ENCODE measurements at regions not wholly inside any gene's neighbourhood (a gene's known extent, or its start where the extent isn't known, plus 50 kb on each side); places are given as distances from the start of the nearest gene placed in this dataset.

DNA sequence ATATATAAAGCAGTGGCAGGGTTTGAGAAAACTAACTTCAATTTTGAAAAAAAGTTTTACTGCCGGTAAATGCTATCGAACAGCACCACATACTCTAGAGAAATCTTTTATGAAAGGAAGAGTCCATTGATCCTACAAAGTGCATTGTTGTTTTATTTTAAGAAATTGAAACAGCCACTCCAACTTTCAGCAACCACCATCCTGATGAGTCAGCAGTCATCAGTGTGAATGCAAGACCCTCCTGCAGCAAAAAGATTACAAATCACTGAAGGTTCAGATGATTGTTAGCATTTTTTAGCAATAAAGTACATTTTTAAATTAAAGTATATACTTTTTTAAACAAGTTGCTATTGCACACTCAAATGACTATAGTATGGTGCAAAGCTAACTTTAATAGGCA is 1017.7 kb upstream of the CRIM1 start:
- Histone ChIP-seq H3K27me3 (replicated peaks in 2 of 5; ENCODE audit: control insufficient read depth in 4 of 5, insufficient read depth in 5 of 5, low read length in 4 of 5) (no peaks in the 10 kb centered on the region), H3K36me3 (ENCODE audit: control insufficient read depth in 4 of 4, insufficient read depth in 4 of 4, low read length in 3 of 4) (no peaks in the 10 kb centered on the region), H3K9me3 (ENCODE audit: control extremely low read depth in 1 of 5, control insufficient read depth in 4 of 5, insufficient read depth in 2 of 5, low read depth in 1 of 5, low read length in 4 of 5) (peaks cover 0 to 5% (median 0%) of the 10 kb centered on the region in 5 experiments), H3K27ac (ENCODE audit: insufficient read depth in 1 of 2, low read depth in 1 of 2, low read length in 2 of 2, poor library complexity in 1 of 2, severe bottlenecking in 2 of 2) (no peak overlapping the region), H3K4me3 (ENCODE audit: control insufficient read depth in 1 of 7, extremely low read depth in 1 of 7, insufficient read depth in 4 of 7, low read depth in 2 of 7, low read length in 6 of 7) (no peak overlapping the region), H3K4me1 (ENCODE audit: control extremely low read depth in 1 of 4, control insufficient read depth in 4 of 4, insufficient read depth in 4 of 4, low read length in 3 of 4) (no peaks in the 10 kb centered on the region)
- ChIA-PET CTCF (no interaction called here), POLR2A (no interaction called here)
- no CpG with 5 or more reads among the region's 2 CpGs for WGBS (ENCODE audit: insufficient coverage)
- no peak for DNase-seq

DNA sequence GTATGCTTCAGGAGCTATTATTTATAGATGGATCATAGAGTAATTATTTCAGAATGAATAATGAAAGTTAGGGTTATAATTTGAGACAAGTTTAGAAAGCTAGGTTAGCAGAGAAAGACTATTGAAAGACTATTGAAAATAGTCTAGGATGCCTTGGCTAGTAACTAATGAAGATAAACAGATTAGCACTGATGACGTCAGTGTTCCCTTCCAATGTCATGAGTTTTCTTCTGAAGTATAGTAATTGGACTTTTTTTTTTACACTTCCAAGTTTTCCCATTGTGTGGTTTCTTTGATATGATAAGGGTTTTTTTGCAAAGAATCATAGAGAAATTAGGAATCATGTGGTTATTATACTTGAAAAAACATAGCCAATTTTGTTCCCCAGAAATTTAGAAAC is 1041.5 kb upstream of the CRIM1 start:
- DNase-seq, result no peak
- ChIA-PET POLR2A (no interaction called here), CTCF (no interaction called here)
- Histone ChIP-seq H3K36me3 (ENCODE audit: control insufficient read depth in 4 of 4, insufficient read depth in 4 of 4, low read length in 3 of 4) (no peaks in the 10 kb centered on the region), H3K9me3 (ENCODE audit: control extremely low read depth in 1 of 5, control insufficient read depth in 4 of 5, insufficient read depth in 2 of 5, low read depth in 1 of 5, low read length in 4 of 5) (no peaks in the 10 kb centered on the region), H3K27me3 (replicated peaks in 2 of 5; ENCODE audit: control insufficient read depth in 4 of 5, insufficient read depth in 5 of 5, low read length in 4 of 5) (no peaks in the 10 kb centered on the region), H3K4me1 (ENCODE audit: control extremely low read depth in 1 of 4, control insufficient read depth in 4 of 4, insufficient read depth in 4 of 4, low read length in 3 of 4) (no peaks in the 10 kb centered on the region), H3K27ac (ENCODE audit: insufficient read depth in 1 of 2, low read depth in 1 of 2, low read length in 2 of 2, poor library complexity in 1 of 2, severe bottlenecking in 2 of 2) (no peak overlapping the region), H3K4me3 (ENCODE audit: control insufficient read depth in 1 of 7, extremely low read depth in 1 of 7, insufficient read depth in 4 of 7, low read depth in 2 of 7, low read length in 6 of 7) (no peak overlapping the region)
- WGBS (ENCODE audit: insufficient coverage), result 100% methylated on average over 1 of the region's 1 CpG

DNA sequence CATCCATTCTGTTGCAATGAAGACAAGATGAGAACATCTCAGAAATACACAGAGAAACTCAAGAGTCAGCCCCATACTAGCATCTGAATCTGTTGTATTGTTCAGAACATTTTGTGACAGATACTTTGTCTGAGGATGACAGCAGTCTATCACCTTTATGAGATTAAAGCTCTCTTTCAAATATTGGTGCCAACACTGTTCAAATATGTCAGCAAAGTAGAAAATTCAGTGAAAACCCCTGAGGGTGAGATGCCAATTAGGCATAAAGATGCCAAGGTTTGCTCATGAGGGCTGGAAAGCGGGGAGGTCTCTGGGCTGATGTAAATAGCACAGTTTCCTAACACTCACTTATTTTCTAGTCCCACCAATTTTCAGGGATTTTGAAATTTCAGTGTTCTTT is 1054.2 kb upstream of the CRIM1 start:
- H3K9me3 ChIP-seq (ENCODE audit: control extremely low read depth in 1 of 5, control insufficient read depth in 4 of 5, insufficient read depth in 2 of 5, low read depth in 1 of 5, low read length in 4 of 5), result no peaks in the 10 kb centered on the region
- no peak overlapping the region for H3K27ac ChIP-seq (ENCODE audit: insufficient read depth in 1 of 2, low read depth in 1 of 2, low read length in 2 of 2, poor library complexity in 1 of 2, severe bottlenecking in 2 of 2)
- no peaks in the 10 kb centered on the region for H3K4me1 ChIP-seq (ENCODE audit: control extremely low read depth in 1 of 4, control insufficient read depth in 4 of 4, insufficient read depth in 4 of 4, low read length in 3 of 4)
- ChIA-PET CTCF (no interaction called here), POLR2A (no interaction called here)
- H3K4me3 ChIP-seq (ENCODE audit: control insufficient read depth in 1 of 7, extremely low read depth in 1 of 7, insufficient read depth in 4 of 7, low read depth in 2 of 7, low read length in 6 of 7), result no peak overlapping the region
- H3K36me3 ChIP-seq (ENCODE audit: control insufficient read depth in 4 of 4, insufficient read depth in 4 of 4, low read length in 3 of 4), result no peaks in the 10 kb centered on the region
- no peak for DNase-seq
- 100% methylated on average over 1 of the region's 1 CpG for WGBS (ENCODE audit: insufficient coverage)
- no peaks in the 10 kb centered on the region for H3K27me3 ChIP-seq (replicated peaks in 2 of 5; ENCODE audit: control insufficient read depth in 4 of 5, insufficient read depth in 5 of 5, low read length in 4 of 5)

DNA sequence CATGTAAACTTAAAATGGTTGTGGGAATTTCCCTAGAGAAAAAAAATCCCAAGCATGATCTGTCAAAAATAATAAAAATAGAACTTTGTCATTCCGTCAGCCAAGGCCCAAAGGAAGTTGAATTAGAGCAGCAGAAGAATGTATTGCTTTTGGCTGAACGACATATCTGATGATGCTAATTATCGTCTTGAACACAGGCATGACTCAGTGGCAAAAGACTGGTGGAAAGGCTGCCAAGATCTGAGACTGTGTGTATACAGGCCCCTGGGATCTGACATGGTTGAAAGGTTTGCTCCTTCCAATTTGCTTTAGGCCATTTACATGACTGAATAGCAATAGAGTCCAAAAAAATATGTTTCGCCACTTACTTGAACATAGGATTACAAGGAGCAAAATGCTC is 1057.1 kb upstream of the CRIM1 start:
- 82% methylated on average over 3 of the region's 4 CpGs for WGBS (ENCODE audit: insufficient coverage)
- DNase-seq, result no peak
- Histone ChIP-seq H3K9me3 (ENCODE audit: control extremely low read depth in 1 of 5, control insufficient read depth in 4 of 5, insufficient read depth in 2 of 5, low read depth in 1 of 5, low read length in 4 of 5) (no peaks in the 10 kb centered on the region), H3K27ac (ENCODE audit: insufficient read depth in 1 of 2, low read depth in 1 of 2, low read length in 2 of 2, poor library complexity in 1 of 2, severe bottlenecking in 2 of 2) (no peak overlapping the region), H3K4me3 (ENCODE audit: control insufficient read depth in 1 of 7, extremely low read depth in 1 of 7, insufficient read depth in 4 of 7, low read depth in 2 of 7, low read length in 6 of 7) (no peak overlapping the region), H3K27me3 (replicated peaks in 2 of 5; ENCODE audit: control insufficient read depth in 4 of 5, insufficient read depth in 5 of 5, low read length in 4 of 5) (no peaks in the 10 kb centered on the region), H3K4me1 (ENCODE audit: control extremely low read depth in 1 of 4, control insufficient read depth in 4 of 4, insufficient read depth in 4 of 4, low read length in 3 of 4) (no peaks in the 10 kb centered on the region), H3K36me3 (ENCODE audit: control insufficient read depth in 4 of 4, insufficient read depth in 4 of 4, low read length in 3 of 4) (no peaks in the 10 kb centered on the region)
- CTCF ChIA-PET, result no interaction called here
- POLR2A ChIA-PET, result no interaction called here

DNA sequence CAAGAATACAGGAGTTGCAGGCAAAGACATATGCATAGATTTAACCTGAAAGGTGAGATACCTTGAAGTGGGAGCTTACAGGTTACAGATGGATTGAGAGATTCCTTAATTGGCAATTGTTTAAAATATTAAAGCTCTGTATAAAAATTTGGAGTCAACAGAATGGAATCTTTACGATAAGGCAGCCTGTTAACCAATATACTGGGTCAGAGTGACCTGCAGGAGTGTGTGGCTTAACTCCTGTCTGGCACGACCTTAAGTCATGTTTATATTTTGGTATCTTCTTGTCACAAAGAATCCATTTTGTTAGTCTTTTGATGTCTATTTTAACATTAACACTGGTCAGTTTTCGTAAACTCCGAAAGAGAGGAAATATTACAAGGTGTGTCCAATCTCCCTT is 1058.2 kb upstream of the CRIM1 start:
- H3K27me3 ChIP-seq (replicated peaks in 2 of 5; ENCODE audit: control insufficient read depth in 4 of 5, insufficient read depth in 5 of 5, low read length in 4 of 5), result no peaks in the 10 kb centered on the region
- WGBS (ENCODE audit: insufficient coverage), result 100% methylated on average over 1 of the region's 4 CpGs
- CTCF ChIA-PET, result no interaction called here
- no peaks in the 10 kb centered on the region for H3K4me1 ChIP-seq (ENCODE audit: control extremely low read depth in 1 of 4, control insufficient read depth in 4 of 4, insufficient read depth in 4 of 4, low read length in 3 of 4)
- no peaks in the 10 kb centered on the region for H3K36me3 ChIP-seq (ENCODE audit: control insufficient read depth in 4 of 4, insufficient read depth in 4 of 4, low read length in 3 of 4)
- no peak overlapping the region for H3K27ac ChIP-seq (ENCODE audit: insufficient read depth in 1 of 2, low read depth in 1 of 2, low read length in 2 of 2, poor library complexity in 1 of 2, severe bottlenecking in 2 of 2)
- no peaks in the 10 kb centered on the region for H3K9me3 ChIP-seq (ENCODE audit: control extremely low read depth in 1 of 5, control insufficient read depth in 4 of 5, insufficient read depth in 2 of 5, low read depth in 1 of 5, low read length in 4 of 5)
- POLR2A ChIA-PET, result no interaction called here
- H3K4me3 ChIP-seq (ENCODE audit: control insufficient read depth in 1 of 7, extremely low read depth in 1 of 7, insufficient read depth in 4 of 7, low read depth in 2 of 7, low read length in 6 of 7), result no peak overlapping the region
- DNase-seq, result no peak

DNA sequence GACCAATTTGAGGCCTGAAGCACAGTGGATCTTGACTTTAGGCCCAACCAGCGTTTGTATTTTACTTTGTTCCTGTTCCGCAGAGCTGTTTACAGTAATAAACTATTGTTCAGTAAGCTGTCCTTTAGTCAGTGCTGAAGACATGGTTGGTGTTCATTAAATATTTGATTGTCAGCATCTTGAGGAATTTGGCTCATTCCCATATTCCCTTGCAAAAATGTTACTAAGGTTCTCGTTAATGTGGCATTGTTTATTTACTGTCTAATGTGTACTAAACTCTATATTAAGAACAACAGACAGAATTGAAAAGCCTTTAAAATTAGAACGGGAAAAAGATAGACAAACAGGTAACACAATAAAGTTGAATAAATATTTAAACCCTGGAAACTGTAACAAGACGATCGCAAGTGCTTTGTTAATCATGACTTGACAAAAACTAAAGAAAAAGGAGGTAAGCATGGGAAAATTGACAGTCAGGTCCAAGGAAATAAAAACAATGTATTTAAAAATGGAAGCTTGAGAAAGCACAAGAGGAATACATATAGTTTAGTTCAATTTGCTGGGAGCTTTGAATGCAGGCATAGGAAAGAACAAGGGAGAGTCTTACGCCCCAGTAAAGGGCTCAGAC is 1060.8 kb upstream of the CRIM1 start:
- Histone ChIP-seq H3K27ac (ENCODE audit: insufficient read depth in 1 of 2, low read depth in 1 of 2, low read length in 2 of 2, poor library complexity in 1 of 2, severe bottlenecking in 2 of 2) (no peak overlapping the region), H3K4me1 (ENCODE audit: control extremely low read depth in 1 of 4, control insufficient read depth in 4 of 4, insufficient read depth in 4 of 4, low read length in 3 of 4) (no peaks in the 10 kb centered on the region), H3K9me3 (ENCODE audit: control extremely low read depth in 1 of 5, control insufficient read depth in 4 of 5, insufficient read depth in 2 of 5, low read depth in 1 of 5, low read length in 4 of 5) (no peaks in the 10 kb centered on the region), H3K4me3 (ENCODE audit: control insufficient read depth in 1 of 7, extremely low read depth in 1 of 7, insufficient read depth in 4 of 7, low read depth in 2 of 7, low read length in 6 of 7) (no peak overlapping the region), H3K27me3 (replicated peaks in 2 of 5; ENCODE audit: control insufficient read depth in 4 of 5, insufficient read depth in 5 of 5, low read length in 4 of 5) (no peaks in the 10 kb centered on the region), H3K36me3 (ENCODE audit: control insufficient read depth in 4 of 4, insufficient read depth in 4 of 4, low read length in 3 of 4) (no peaks in the 10 kb centered on the region)
- 88% methylated on average over 1 of the region's 7 CpGs for WGBS (ENCODE audit: insufficient coverage)
- CTCF ChIA-PET, result no interaction called here
- POLR2A ChIA-PET, result no interaction called here
- no peak for DNase-seq

DNA sequence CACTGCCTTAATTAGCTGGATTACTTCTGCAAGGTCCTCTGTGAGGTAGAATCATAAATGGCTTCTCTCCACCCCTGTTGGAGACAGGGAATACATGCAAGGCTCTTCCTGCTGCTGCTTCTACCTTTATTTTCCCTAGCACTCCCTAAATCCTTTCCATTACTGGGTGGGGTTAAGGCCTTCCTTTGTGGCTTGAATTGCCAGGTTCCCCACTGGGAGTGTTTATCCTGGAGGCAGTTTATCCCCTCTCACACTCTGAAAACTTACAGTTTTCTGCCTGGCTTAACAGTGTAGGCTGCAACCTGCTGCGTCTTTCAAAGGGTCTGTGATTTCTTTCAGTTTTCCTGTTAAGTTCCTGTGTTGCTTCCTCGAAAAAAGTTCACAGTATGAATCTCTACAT is 1062.3 kb upstream of the CRIM1 start:
- no peak overlapping the region for H3K27ac ChIP-seq (ENCODE audit: insufficient read depth in 1 of 2, low read depth in 1 of 2, low read length in 2 of 2, poor library complexity in 1 of 2, severe bottlenecking in 2 of 2)
- ChIA-PET CTCF (no interaction called here), POLR2A (no interaction called here)
- WGBS (ENCODE audit: insufficient coverage), result 55% methylated on average over 2 of the region's 2 CpGs
- peaks cover 0 to 1% (median 0%) of the 10 kb centered on the region in 5 experiments for H3K9me3 ChIP-seq (ENCODE audit: control extremely low read depth in 1 of 5, control insufficient read depth in 4 of 5, insufficient read depth in 2 of 5, low read depth in 1 of 5, low read length in 4 of 5)
- no peaks in the 10 kb centered on the region for H3K4me1 ChIP-seq (ENCODE audit: control extremely low read depth in 1 of 4, control insufficient read depth in 4 of 4, insufficient read depth in 4 of 4, low read length in 3 of 4)
- no peaks in the 10 kb centered on the region for H3K36me3 ChIP-seq (ENCODE audit: control insufficient read depth in 4 of 4, insufficient read depth in 4 of 4, low read length in 3 of 4)
- H3K27me3 ChIP-seq (replicated peaks in 2 of 5; ENCODE audit: control insufficient read depth in 4 of 5, insufficient read depth in 5 of 5, low read length in 4 of 5), result no peaks in the 10 kb centered on the region
- H3K4me3 ChIP-seq (ENCODE audit: control insufficient read depth in 1 of 7, extremely low read depth in 1 of 7, insufficient read depth in 4 of 7, low read depth in 2 of 7, low read length in 6 of 7), result no peak overlapping the region
- DNase-seq, result no peak

All from common myeloid progenitor, CD34-positive (primary cell).